ENCODE measurements at regions not wholly inside any gene's neighbourhood (a gene's known extent, or its start where the extent isn't known, plus 50 kb on each side); places are given as distances from the start of the nearest gene placed in this dataset.

- DNase-seq (ENCODE audit: low read depth), result no peak
Measured at GRCh38 chr14:29217813-29218450, 451.3 kb downstream of the FOXG1 start.

GRCh38 chr14:29220072-29220471 is 453.5 kb downstream of the FOXG1 start:
- DNase-seq (ENCODE audit: low read depth), result no peak

GRCh38 chr14:29220566-29220965 is 454.0 kb downstream of the FOXG1 start:
- no peak for DNase-seq (ENCODE audit: low read depth)

GRCh38 chr14:29222006-29222405 is 455.4 kb downstream of the FOXG1 start:
- DNase-seq (ENCODE audit: low read depth), result no peak

GRCh38 chr14:29222671-29223268 is 456.2 kb downstream of the FOXG1 start:
- DNase-seq (ENCODE audit: low read depth), result no peak

- no peak for DNase-seq (ENCODE audit: low read depth)
Measured at GRCh38 chr14:29223947-29224346, 457.4 kb downstream of the FOXG1 start.

GRCh38 chr14:29227631-29228030 is 461.0 kb downstream of the FOXG1 start:
- DNase-seq (ENCODE audit: low read depth), result no peak

- DNase-seq (ENCODE audit: low read depth), result no peak
Measured at GRCh38 chr14:29232153-29232552, 465.6 kb downstream of the FOXG1 start.

GRCh38 chr14:29232711-29233110 is 466.1 kb downstream of the FOXG1 start:
- DNase-seq (ENCODE audit: low read depth), result no peak

GRCh38 chr14:29233188-29233587 is 466.6 kb downstream of the FOXG1 start:
- DNase-seq (ENCODE audit: low read depth), result no peak

GRCh38 chr14:29235991-29236390 is 469.4 kb downstream of the FOXG1 start:
- DNase-seq (ENCODE audit: low read depth), result no peak

- DNase-seq (ENCODE audit: low read depth), result no peak
Measured at GRCh38 chr14:29236401-29236800, 469.8 kb downstream of the FOXG1 start.

- DNase-seq (ENCODE audit: low read depth), result no peak
Measured at GRCh38 chr14:29236848-29237247, 470.3 kb downstream of the FOXG1 start.

- DNase-seq (ENCODE audit: low read depth), result no peak
Measured at GRCh38 chr14:29240066-29240465, 473.5 kb downstream of the FOXG1 start.

- DNase-seq (ENCODE audit: low read depth), result no peak
Measured at GRCh38 chr14:29242755-29243754, 476.5 kb downstream of the FOXG1 start.

GRCh38 chr14:29255692-29256091 is 489.1 kb downstream of the FOXG1 start:
- DNase-seq (ENCODE audit: low read depth), result no peak

GRCh38 chr14:29262979-29263378 is 496.4 kb downstream of the FOXG1 start:
- no peak for DNase-seq (ENCODE audit: low read depth)

- DNase-seq (ENCODE audit: low read depth), result no peak
Measured at GRCh38 chr14:29264865-29265264, 498.3 kb downstream of the FOXG1 start.

GRCh38 chr14:29265852-29266251 is 499.3 kb downstream of the FOXG1 start:
- DNase-seq (ENCODE audit: low read depth), result no peak

GRCh38 chr14:29271669-29272068 is 505.1 kb downstream of the FOXG1 start:
- DNase-seq (ENCODE audit: low read depth), result no peak

GRCh38 chr14:29273513-29273912 is 506.9 kb downstream of the FOXG1 start:
- no peak for DNase-seq (ENCODE audit: low read depth)

- DNase-seq (ENCODE audit: low read depth), result no peak
Measured at GRCh38 chr14:29274890-29275596, 508.5 kb downstream of the FOXG1 start.

All from activated T-cell treated with anti-CD3 and anti-CD28 coated beads for 48 hours (primary cell).